ENCODE measurements at regions not wholly inside any gene's neighbourhood (a gene's known extent, or its start where the extent isn't known, plus 50 kb on each side); places are given as distances from the start of the nearest gene placed in this dataset.

- TF ChIP-seq, protein P1, sequence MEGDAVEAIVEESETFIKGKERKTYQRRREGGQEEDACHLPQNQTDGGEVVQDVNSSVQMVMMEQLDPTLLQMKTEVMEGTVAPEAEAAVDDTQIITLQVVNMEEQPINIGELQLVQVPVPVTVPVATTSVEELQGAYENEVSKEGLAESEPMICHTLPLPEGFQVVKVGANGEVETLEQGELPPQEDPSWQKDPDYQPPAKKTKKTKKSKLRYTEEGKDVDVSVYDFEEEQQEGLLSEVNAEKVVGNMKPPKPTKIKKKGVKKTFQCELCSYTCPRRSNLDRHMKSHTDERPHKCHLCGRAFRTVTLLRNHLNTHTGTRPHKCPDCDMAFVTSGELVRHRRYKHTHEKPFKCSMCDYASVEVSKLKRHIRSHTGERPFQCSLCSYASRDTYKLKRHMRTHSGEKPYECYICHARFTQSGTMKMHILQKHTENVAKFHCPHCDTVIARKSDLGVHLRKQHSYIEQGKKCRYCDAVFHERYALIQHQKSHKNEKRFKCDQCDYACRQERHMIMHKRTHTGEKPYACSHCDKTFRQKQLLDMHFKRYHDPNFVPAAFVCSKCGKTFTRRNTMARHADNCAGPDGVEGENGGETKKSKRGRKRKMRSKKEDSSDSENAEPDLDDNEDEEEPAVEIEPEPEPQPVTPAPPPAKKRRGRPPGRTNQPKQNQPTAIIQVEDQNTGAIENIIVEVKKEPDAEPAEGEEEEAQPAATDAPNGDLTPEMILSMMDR (IDR thresholded peaks at IDR 0.05): no peak
- TF ChIP-seq POLR2A (IDR thresholded peaks at IDR 0.05): no peak
Observed at GRCh38 chr12:78622529-78623195, 241.9 kb upstream of the SYT1 start.
